ENCODE measurements at regions not wholly inside any gene's neighbourhood (a gene's known extent, or its start where the extent isn't known, plus 50 kb on each side); places are given as distances from the start of the nearest gene placed in this dataset.

DNA sequence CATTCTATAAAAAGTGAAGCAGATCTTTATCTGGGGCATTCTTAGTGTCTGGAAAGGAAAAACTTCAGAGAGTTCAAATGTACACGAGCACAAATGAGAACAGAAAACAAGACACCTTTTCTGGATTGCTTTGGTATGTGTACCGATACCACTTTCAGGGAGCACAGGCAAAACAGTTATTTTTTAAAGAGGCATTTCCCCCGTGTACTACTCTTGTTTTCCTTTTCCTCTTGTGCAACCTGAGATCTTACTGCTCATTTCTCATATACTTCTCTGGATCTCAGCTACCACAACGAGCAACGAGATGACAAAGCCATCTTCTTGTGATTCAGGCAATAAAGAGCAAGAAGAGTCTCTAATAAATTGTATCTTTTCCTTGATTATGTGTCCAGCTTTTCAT lies 463.6 kb downstream of the SHQ1 start:
- TF ChIP-seq, protein P1, sequence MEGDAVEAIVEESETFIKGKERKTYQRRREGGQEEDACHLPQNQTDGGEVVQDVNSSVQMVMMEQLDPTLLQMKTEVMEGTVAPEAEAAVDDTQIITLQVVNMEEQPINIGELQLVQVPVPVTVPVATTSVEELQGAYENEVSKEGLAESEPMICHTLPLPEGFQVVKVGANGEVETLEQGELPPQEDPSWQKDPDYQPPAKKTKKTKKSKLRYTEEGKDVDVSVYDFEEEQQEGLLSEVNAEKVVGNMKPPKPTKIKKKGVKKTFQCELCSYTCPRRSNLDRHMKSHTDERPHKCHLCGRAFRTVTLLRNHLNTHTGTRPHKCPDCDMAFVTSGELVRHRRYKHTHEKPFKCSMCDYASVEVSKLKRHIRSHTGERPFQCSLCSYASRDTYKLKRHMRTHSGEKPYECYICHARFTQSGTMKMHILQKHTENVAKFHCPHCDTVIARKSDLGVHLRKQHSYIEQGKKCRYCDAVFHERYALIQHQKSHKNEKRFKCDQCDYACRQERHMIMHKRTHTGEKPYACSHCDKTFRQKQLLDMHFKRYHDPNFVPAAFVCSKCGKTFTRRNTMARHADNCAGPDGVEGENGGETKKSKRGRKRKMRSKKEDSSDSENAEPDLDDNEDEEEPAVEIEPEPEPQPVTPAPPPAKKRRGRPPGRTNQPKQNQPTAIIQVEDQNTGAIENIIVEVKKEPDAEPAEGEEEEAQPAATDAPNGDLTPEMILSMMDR (IDR thresholded peaks at IDR 0.05): no peak

DNA sequence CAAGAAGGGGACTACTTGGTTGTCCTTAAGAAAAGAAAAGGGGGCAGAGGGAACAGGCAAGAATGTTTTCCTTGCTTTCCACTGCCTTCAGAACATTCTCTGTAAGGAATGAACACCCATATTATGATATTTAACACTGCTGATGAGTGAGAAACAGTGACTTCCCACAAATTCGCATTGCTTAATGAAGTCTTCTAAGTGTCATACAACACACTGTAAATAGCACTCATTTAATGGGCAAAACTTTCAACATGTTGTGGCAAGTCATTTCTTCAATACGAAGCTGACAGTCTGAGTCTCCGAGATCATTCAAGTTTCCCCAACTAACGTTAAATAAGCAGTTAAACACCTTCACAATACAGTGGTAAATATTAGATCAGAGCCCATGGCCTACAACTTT lies 464.4 kb downstream of the SHQ1 start:
- TF ChIP-seq, protein P1 (IDR thresholded peaks at IDR 0.05): no peak

DNA sequence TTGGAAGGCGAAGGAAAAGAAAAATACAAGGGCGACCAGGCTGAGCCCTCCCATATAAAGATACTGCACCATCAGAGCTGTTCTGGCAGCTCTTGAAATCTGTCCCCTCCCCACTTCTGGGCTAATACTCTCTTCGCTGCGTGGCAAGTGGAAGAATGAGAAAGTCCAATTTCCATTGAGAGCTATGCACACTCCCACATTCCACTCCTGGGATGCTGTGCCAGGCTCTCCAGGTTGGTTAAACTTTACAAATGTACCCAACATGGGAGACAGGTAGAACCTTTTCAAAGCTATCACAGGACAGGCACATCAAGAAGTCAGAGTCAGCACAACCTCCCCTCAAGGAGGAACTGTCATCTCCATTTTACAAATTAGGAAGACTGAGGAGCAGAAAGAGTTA lies 465.0 kb downstream of the SHQ1 start:
- TF ChIP-seq, protein P1 (IDR thresholded peaks at IDR 0.05): no peak

DNA sequence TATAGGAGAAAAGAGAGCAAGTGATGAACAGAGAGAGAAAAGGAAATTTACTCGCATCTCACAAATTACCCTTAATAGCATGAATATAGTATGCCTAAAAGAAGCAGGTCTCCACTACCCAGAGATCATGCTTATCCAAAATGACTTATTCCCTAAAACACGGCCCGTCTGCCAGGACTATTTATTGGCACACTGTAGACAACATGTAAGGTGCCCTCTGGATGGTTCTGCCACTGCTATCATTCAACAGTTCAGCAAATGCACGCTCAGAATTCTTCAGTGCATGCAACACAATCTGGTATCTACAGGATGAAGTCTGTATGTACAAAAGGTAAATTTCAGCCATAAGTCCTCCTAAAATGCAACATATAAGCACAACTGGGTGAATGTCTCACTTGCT lies 465.8 kb downstream of the SHQ1 start:
- TF ChIP-seq, protein P1 (IDR thresholded peaks at IDR 0.05): no peak

DNA sequence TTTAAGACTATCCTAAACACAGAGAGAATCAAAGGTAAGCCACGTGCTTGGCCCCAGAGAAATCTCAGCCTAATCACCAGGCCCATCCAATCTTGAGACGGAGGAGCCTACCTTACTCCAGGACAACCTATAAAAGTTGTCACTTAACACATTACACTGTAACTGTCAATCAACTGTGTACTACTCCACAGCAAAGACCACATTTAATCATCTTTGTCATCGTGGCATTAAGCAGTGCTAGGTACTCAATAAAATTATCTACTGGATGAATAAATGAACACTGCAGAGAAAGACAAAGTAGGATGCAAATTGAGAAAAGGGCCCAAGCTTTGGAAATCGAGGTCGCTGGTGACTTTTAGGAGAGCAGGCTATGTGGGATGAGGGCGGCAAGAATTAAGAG lies 466.7 kb downstream of the SHQ1 start:
- TF ChIP-seq, protein P1 (IDR thresholded peaks at IDR 0.05): no peak

DNA sequence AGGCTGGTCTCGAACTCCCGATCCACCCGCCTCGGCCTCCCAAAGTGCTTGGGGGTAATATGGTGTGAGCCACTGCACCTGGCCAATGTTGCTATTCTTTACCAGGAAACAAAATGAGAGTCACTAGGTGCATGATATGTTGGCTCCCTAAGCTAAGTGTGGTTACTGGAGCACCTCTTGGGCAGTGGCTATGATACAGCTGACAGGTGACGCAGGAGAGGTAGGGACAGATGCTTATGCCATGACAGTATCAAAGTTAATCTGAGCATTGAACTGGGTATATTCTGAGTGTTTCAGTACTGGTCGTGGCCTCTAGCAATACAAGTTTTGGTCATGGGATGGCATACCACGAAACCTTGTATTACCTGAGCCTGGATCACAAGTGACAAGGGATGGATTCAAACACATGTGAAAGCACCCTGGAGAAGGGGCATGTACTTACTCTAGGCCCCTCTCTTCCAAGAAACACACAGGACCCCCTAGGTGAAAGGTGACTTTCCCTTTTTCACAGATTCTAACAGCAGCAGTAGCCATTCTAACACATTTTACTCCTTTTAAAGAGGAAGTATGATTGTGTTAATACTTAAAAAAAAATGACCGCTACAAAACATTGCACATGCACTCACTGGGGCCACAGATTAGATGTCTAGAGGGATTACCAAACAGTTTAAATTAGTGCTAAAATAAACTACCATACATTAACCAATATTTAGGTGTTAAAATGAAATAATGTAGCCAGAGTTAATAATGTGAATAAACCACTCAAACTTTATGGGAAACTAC lies 467.3 kb downstream of the SHQ1 start:
- TF ChIP-seq, protein P1 (IDR thresholded peaks at IDR 0.05): no peak

DNA sequence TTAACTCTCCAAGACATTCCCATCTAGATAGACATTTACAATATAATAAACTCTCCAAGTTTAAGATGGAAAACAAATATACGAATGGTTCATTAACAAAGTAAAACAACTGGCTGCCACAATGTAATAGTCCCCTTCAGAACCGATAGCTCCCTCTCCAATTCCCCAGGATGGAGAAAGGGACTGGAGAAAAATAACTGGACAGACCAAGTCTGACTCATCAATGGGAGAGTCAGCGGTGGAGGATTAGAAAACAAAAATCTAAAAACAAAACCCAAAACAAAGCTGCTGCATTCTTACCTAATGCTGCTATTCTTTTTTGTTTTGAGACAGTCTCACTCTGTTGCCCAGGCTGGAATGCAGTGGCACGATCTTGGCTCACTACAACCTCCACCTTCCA lies 468.1 kb downstream of the SHQ1 start:
- TF ChIP-seq, protein P1 (IDR thresholded peaks at IDR 0.05): no peak
